HG03558 (cell line): ENCODE measurements at regions not wholly inside any gene's neighbourhood (a gene's known extent, or its start where the extent isn't known, plus 50 kb on each side); places are given as distances from the start of the nearest gene placed in this dataset.

Experiments used
- ATAC-seq: cut with Tn5 transposase; IDR thresholded peaks from one replicate; pipeline ENCODE4 v1.9.1; 2021; ENCODE audit warnings: moderate number of reproducible peaks; ENCODE audit not compliant: unreplicated experiment; ENCODE audit errors: extremely low read depth

DNA sequence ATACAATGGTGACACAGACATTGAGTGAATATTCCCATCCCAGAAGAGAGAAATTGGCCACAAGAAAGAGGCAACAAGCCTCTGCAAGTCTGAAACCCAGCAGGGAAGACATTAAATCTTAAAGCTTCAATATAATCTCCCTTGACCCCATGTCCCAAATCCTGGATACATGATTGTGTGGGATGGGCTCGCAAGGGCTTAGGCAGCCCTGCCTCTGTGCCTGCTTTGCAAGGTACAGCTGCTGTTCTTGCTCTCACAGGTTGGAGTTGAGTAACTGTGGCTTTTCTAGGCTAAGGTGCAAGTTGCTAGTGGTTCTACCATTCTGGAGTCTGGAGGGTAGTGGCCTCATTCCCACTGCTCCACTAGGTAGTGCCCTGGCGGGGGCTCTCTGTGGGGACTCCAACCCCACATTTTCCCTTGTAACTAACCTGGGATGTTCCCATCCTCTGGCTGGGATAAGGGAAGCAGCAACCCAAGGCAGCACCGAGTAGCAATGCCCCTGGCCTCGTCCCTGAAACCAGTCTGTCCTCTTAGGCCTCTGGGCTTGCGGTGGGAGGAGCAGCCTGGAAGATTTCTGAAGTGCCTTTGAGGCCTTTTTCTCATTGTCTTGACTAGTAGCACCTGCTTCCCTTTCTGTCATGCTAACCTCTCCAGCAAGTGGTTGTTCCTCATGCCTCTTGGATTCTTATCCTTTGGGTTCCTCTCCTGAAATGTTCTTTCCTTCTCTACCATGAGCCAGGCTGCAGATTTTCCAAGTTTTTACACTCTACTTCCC, 90.0 kb downstream of the FAM174B start:
- ATAC-seq, result no peak

DNA sequence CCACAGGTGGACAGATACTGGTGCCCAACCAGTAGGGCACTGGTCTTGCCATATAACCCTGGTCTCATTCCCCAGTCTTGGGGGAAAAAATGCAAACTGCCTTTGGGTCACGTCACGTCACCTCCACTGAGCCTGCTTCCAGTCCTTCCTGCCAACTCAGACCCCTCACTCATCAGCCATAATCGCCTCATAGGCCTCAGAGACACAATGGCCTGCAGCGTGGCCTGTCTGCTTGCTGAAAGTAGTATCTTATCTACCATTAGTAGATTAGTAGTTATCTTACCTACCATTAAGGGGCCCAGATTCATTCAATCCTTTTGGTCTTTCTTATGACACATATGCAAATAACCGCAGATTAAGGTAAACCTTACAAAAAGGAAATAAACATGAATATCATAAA, 93.8 kb downstream of the FAM174B start:
- no peak for ATAC-seq

DNA sequence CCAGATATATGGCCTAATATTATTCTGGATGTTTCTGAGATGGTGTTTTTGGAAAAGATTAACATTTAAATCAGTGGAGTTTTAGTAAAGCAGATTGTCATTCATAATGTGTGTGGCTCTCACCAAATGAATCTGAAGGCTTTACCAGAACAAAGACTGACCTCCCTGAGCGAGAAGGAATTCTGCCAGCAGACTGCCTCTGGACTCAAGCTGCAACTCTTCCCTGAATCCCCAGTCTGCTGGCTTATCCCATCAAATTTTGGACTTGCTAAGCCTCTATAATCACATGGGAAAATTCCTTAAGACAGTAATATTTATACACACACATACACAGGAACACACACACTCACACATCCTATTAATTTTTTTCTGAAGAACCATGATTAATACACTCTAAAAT, 102.3 kb downstream of the FAM174B start:
- no peak for ATAC-seq

DNA sequence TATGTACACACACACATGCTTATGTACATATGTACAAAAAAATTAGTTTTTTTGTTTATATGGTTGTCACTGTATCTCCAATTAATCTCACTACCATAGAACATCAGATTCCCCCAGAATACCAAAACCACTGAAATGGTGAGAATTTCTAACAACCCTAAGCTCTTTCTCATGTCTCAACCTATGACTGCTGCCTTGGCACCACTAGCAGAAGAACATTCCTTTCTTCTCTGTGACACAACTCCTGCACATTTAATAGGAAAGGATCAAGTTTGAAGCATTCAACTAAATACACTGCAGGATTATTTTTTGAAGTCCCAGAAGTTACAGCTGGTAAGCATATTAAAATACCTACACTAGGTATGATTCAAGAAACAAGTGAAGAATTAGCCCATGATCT, 109.6 kb downstream of the FAM174B start:
- no peak for ATAC-seq

DNA sequence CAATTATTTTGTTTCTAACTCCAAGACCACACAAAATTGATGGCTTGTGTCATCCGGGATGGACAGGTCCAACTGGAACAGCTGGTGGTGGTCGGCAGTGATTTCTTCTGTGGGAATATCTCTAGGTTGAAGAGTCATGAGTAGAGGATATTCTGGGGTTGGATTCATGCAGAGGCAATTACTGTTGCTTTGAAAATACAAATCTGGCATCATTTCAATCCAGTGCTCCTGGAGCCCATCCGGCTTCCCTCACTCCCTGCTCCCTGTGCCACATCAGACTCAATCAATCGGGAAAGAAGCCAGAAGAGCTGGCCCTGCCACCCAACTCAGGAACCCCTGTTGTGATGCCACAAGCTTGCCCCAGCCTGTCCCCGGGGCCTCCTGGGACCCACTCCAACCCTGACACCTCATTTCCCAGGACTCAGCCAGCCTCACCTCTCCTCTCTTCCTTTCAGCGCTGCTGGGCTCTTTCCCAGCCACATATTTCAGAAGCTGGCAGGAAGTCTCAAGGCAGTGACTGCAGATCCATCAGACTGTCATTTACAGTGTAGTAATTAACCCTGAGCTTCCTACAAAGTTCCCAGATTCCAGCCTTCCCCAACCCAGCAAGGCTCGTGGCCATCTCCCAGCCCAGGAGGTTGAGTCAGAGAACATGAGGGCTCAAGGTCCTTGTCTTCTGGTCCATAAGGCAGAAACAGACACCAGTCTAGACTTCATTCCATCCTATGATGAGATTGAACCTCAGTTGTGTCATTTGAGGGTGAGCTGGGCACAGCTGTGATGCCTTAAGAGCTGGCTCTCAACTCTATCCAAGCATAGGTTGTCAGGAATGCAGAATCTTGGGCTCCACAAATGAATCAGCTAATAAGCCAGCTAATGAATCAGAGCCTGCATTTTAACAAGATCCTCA, 114.0 kb downstream of the FAM174B start:
- ATAC-seq, result no peak

DNA sequence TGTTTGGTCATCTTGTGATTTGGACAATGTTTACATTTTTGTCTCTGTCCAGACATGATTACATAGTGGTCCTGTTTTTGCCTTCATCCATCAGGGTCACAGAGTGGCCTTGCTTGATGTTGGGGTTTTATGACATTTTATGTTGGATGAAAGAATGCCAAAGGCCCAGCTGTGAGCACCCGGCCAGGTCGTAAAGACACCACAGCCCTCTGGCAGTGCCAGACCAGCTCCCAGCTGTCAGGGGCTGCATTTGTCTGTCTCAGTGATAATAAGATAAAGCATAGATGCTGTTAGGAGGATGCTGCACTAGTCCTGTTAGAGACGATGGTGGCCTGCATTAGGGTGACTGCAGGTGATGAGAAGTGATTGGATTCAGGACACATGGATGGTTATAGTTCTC, 117.5 kb downstream of the FAM174B start:
- no peak for ATAC-seq

DNA sequence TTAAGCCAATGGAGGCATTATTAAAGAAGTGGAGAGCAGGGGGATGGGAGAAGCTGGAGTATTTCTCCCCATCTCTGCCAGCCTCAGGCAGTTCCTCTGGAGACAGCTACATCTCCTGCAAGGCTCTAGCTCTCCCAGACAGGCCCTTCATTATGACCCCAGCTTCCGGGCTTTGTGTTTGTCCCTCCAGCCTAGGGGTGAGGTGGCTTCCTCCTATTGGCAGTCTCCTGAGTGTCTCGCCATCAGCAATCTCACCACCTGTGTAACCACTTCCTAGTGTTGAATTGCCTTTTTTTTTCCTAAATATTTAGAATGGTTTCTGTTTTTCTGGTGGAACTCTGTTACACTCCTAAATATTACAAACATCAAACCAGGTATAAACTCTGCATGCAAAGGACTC, 122.3 kb downstream of the FAM174B start:
- no peak for ATAC-seq

DNA sequence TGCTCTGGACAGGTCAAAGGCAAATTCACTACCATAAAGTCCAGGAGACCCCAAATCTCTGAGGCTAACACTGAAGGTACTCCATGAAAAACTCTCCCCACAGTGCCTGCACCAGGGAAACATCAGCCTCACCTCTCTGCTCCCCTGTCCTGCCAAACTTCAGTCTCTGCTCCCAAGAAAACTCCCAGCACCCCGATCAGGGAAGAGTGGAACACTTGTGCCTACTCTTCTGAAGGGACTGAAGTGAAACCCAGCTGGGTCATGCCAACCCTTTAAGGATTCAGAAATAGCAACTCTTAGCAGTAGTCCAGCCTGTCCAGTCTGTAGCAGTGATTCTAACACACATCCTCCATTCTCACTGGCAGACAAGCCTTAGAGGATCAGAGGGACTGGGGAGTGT, 124.2 kb downstream of the FAM174B start:
- ATAC-seq, result no peak

DNA sequence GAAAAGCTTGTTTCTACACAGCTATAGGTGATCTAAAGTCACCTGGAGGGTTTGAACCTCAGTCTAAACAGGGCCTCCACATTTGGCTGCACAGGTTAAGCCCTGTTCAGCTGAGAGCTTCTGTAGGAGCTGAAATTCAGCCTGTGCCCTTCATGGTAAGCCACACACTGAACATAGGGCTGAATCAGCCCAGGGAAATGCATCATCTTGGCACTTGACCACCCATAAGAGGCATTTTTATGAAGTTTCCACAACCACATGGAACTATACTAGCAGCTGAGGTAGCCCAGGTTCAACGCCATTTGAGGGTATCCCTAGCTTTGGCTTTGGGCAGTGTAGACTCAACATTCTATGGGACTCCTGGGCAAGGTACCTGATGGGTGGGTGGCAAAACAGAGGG, 126.8 kb downstream of the FAM174B start:
- ATAC-seq, result no peak

DNA sequence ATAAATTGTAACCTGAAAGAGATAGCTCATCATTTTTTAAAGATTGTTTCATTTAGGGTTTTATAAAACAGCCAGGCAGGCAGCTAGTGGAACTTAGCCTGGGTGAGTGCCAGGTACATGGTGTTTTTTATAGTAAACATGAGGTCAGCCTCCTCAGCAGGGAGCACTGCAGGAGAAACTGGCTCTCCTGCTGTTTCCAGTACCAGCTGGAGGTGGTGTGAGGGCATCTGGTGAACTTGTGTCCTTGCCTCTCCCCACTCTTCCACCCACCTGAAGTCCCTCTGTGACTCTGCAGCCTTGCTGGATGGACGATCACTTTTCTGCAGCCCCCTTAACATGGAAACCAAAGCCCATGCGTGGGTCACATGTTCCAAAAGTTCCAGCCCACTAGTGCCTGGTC, 128.4 kb downstream of the FAM174B start:
- no peak for ATAC-seq

DNA sequence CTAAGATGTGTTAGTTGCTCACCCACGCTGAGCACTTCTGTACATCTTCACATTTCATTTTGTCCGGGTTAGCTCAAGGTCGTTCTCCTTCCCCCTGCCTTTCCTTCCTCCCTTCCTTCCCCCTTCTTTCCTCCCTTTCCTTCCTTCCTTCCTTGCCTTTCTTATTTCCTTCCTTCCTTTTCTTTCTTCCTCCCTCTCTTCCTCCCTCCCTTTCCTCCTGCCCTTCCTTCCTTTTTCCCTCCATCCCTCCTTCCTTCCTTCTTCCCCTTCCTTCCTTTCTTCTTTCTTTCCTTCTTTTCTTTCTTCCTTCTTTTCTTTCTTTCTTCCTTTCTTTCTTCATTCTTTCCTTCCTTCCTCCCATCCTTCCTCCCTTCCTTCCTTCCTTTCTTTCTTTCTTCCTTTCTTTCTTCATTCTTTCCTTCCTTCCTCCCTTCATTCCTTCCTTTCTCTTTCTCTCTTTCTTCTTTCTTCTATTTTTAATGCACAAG, 129.8 kb downstream of the FAM174B start:
- ATAC-seq, result no peak

DNA sequence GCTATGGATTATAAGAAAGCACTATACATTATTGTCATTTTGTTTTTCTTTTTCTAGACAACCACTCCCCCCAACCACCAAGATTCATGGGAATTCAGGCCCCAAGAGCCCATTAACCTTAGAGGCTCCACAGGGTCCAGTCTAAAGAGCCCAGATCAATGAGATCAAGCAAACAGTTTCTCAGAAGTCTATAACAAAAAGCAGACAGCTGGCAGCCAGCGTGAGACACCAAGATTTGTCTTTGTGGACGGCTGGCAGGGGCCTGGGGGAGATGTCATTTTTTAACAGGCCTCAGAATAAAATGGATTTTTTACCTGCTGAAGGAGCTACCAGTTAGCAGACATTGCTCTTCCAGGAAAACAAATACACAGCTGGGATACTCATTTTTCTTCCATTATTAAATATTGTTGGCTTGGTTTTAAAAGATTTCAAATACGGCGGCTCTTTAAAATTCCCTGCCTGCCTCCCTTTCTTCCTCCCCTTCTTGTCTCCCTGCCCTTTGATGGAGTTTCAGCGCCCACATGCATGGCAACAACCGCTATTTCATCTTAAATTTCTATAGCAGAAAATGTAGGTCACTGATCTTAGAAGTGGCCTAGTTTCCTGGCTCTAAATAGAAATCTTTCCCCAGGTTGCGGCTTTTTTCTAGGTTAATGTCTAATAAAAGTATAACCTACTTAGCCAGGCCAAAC, 130.6 kb downstream of the FAM174B start:
- no peak for ATAC-seq

DNA sequence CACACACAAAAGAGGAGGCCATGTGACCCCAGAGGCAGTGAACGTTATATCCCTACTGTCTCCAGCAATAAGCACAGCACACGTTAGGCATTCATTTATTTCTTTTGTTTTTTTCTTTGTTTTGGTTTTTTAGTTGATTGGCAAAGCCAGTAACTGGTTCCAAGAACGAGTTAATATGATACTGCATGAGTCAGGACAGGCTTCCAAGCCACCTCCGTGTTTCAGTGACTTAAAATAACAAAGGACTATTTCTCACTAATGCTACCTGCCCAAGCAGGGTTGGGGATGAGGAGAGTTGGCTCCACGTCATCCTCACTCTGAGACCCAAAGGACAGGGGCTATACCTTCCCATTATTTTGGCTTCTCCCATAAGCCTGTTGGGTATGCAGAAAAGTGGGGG, 130.5 kb downstream of the ST8SIA2 start:
- no peak for ATAC-seq

DNA sequence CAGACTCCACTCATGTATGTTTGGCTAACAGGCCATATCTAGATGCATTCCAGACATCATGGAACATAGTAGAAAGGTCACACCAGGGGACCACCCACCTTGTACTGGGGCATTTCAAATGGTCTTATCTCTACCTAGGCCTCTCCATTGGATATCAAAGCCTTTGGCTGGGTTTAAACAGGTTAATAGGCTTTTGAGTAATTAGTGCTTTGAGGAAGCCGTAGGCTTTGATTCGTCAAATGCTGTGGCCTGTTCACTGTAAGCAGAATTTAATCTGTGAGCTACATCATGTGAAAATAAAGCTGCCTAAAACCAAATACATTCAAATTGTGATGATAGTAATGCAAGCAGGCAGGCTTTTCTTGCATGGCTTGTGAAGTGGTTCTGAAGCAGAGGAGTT, 129.5 kb downstream of the ST8SIA2 start:
- ATAC-seq, result no peak

DNA sequence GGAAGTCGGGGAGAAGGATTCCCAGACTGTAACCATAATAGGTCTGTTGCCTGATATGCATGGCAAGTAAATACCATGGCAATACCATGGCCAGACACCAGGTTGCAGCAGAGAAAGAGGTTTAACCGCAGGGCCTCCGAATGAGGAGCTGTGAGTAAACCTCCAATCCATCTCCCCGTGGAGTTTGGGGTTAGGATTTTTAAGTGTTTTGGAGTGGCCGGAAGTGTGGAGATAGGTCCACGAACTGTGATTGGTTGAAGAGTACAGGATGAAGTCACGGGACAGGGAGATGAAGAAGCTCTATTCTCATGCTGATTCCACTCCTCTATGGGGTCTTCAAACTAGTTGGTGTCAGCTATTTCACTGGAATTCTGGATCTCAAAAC, 127.9 kb downstream of the ST8SIA2 start:
- ATAC-seq, result peak; percentile 94

DNA sequence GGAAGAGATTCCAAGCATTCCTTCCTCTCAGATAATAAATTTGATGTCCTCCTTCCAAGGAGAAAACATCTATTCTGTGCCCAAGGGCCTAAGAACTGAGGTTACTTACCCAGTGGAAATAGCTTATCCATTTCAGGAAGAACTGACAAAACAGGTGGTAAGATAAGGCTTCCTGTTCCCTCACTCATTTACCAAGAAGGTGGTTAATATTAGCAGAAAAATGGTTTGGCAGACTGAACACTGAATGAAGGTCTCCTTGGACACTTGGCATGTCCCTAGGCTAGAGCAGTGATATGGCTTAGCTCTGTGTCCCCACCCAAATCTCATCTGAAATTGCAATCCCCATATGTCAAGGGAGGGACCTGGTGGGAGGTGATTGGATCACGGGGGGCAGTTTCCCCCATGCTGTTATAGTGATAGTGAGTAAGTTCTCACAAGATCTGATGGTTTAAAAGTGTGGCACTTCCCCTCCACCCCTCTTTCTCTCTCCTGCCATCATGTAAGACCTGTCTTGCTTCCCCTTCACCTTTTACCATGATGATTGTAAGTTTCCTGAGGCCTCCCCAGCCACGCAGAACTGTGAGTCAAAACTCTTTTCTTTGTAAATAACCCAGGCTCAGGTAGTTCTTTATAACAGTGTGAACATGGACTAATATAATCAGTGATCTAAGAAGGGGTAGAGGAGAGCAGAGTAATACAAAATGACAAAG, 127.4 kb downstream of the ST8SIA2 start:
- ATAC-seq, result no peak

DNA sequence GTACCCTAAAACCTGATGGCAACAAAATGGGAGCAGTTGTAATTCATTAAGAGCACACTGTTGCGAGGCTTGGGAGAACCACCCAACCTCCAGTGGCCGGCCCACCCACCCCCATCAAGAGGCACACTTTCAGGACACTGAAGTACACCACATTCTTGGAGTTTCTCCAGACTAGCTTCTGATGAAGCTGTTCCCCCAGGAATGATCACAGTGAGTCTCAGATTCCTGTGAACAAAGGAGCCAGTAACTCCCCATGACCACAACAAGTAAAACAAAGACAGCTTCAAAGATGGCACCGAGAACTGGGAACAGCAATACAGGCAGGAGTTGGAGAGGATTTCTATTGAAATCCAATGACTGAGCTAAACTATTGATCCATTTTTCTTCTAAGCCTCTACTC, 126.0 kb downstream of the ST8SIA2 start:
- no peak for ATAC-seq
